ENCODE measurements at regions not wholly inside any gene's neighbourhood (a gene's known extent, or its start where the extent isn't known, plus 50 kb on each side); places are given as distances from the start of the nearest gene placed in this dataset.
"Not testable (repeated sequence)": the region's sequence is repeated elsewhere in the genome, so short reads cannot be mapped to it uniquely, and the experiment has no call there.

- no peak for DNase-seq
These were observed 111.6 kb downstream of the FAM53A start for GRCh38 chr4:1572521-1572920.

DNA sequence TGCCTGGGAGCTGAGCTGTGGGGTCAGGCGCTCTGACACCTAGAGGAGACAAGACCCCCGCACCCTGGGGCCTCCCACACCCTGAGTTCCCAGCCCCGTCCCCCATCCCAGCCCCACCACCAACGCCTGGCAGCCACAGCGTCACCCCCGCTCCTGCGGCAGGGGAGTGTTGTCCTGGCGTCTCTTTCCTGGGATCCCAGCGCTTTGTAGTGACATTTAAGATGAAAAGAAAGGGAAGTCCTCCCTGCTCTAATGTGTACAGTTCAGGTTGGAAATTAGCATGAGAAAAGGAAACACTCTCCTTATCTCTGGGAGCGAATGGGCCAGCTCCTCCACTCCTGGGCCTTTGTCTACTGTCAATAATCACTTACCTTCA lies 112.1 kb downstream of the FAM53A start:
- no peak for DNase-seq

DNA sequence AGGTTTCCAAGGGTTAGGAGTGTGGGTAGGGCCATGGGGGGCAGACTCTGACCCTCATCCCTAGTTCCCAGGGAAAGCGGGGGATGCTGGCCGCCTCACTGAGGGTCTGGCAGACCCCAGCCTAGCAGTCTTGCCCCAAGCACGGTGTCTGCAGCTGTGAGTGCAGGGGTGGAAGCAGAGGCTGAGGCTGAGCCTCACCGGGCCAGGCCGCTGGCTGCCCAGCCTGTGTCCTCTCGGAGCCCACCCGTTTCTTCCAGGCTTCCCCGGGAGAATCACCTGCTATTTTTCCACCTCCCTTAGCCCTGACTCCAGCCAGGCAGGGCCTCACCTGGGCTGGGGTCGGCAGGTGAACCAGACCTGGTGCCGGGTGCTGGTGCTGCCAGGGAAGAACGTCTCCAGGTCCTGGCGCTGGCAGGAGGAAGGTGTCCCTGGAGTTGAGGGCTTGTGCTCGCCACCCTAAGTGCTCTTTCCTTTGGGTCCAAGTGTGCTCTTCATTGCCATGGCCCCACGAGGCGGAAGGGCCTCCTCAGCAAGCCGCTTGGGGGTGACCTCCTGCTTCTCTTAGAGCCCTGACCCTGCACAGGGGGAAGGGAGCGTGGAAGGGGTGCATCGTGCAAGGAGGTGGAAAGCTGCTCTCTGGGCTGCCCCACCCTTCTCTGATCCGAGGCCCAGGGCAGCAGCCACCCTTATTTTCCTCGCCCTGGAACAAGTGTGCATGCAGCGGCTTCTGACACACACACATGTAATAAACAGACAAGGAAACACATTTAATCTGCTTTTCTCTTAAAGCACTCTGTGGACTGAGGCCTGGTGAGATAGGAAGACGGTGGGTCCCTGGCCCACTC lies 112.7 kb downstream of the FAM53A start:
- no peak for DNase-seq

- DNase-seq: no peak
These were observed 113.6 kb downstream of the FAM53A start for GRCh38 chr4:1570291-1571164.

GRCh38 chr4:1569461-1570151 lies 114.5 kb downstream of the FAM53A start:
- no peak for DNase-seq

DNA sequence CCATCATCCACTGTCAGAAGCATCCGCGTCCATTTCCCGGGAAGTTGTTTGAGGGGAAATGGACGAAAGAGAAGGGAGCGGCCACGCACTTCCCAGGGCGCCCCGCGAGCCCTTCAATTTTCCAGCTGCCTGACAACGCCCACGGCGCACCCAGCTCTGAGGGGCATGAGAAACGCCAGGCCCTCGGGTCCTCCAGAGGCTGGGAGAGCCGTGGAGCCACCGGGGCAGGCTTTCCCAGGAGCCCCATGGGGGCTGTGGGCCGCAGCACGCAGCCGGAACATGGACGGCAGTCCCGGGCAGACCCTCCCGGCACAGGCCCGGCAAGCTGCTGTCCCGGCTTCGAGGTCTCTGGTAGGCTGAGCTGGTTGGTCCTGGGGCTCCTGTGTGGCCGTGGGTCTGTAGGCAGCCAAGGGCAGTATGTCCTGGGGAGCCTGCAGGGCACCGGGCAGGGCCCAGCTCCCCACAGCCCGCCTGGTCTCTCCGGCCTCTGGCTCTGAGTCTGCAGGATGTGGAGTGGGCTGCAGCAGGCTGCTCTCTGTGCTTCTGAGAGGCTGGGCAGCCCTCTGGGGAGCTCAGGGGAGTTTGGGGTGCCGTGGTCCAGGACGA lies 115.2 kb downstream of the FAM53A start:
- DNase-seq: no peak

GRCh38 chr4:1567808-1568581 lies 116.1 kb downstream of the FAM53A start:
- no peak for DNase-seq

DNA sequence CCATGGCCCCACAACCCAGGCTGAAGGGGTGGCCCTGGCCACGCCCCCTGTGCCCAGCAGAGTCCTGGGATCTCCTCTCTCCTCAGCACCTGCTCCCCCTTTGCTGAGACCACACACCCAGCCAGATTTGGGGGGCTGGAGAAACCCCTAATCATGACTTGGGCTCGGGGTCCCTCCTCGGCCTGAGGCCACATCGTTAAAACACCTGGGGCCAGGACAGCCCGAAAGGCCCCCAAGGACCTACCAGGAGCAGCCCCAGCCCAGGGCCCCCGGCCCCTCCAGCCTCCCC lies 116.7 kb downstream of the FAM53A start:
- no peak for DNase-seq

DNA sequence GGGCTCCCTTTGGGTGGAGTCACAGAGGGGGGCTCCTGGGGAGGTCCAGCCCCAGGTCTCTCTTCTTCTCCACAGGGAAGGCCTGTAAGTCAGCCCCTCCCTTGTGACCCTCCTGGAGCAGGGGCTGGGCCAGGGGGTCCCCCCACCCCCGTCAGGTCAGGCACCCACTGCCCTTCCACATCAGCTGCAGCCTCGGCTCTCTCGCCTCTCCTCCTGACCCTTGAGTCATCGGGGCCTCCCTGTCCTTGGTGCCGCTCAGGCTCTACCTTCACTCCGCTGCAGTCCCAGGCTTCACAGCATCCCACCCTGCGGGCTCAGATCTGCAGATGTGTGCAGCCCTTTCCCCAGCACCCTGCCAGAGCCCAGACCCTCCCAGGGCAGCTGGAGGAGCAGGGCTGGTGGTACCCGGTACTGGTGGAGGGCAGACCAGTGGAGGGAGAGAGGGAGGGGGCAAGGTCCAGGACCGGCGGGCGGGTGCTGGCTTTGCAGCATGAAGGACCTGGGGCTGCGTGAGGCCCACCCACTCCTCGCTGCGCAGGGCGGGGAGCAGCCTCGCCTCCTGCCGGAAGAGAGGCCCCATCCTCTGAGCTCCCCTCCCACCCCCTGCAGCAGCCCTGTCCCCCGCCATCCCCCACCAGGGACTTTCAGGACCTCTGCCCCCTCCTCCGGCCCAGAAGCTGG lies 117.1 kb downstream of the FAM53A start:
- DNase-seq: no peak

DNA sequence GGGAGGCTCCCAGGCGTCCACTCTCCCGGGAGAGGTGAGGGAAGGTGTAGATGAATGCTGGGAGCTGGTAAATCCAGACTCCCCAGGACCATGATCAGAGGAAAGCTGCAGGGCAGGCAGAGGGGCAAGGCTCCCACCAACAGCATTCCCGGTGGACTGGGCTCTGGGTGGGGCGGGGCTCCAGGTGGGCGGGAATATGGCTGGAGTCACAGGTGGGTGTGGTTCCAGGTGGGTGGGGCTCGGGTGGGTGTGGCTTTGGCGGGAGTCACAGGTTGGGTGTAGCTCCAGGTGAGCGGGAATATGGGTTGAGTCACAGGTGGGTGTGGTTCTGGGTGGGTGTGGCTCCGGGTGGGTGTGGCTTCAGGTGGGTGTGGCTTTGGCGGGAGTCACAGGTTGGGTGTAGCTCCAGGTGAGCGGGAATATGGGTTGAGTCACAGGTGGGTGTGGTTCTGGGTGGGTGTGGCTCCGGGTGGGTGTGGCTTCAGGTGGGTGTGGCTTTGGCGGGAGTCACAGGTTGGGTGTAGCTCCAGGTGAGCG lies 117.7 kb downstream of the FAM53A start:
- not testable (repeated sequence) for DNase-seq

DNA sequence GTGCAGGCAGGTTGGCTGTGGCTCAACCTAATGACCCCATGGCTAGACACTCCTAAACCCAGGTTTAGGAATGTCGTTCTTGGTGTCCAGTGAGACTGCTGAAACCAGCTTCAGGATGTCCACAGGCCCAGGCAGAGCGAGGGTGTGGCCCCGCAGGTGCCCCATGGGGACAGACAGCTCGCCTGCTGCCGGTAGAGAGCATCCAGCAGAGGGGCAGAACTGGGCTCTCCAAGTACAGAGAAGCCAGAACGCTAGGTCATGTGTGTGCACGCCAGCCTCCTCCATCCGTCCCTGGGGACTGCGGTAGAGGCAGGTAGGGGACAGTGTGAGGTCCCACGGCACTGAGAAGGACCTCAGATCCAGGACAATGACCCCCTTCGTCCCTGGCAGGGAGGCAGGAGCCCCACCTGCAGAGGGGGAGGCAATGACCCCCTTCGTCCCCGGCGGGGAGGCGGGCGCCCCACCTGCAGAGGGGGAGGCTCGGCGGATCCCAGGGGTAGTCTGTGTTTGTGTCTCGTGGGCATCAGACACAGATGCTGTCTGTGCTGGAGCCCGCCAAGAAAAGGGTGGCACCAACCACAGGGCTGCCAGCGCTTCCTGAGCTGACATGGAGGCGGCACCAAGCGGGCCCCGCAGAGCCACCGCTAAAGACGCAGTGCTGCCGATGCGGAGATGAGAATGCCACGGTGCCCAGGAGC lies 118.4 kb downstream of the FAM53A start:
- peak; percentile 30 for DNase-seq

DNA sequence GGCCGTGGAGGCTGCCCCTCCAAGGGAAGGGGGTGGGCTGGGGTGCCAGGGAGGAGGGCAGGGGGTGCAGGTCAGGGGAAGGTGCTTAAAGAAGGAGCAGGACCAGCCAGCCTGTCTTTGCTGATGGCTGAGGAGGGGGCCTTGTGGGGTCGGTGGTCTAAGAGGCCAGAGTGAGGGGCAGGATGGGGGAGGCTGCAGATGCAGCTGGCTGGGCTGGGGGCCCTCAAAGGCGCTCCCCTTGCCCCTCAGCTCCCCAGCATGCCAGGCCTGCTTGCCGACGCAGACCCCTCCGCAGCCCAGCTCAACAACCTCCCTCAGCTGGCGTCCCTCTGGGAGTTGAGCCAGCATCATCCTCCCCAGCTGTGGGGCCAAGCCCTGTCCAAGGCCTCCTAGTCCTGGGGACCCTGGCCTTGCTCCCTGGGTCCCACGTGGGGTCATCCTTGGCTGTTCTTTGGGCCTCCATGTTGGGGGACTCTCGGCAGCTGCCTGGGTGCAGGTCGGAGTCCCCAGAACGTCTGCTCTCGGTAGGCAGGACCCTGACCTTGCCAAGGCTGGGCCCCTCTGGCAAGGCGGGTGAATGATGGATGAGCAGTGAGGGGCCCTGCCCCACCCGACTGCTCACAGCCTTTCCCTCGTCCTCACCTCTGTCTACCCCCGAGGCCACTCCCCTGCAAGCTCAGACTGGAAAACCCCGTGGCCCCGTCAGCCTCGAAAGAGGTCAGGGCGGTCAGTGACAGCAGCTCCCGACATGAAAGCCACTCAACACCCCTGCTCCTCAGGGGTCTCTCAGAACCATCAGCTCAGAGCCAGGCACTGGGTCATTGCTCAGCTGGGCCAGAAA lies 119.4 kb downstream of the FAM53A start:
- DNase-seq: no peak

GRCh38 chr4:1563768-1564485 lies 120.2 kb downstream of the FAM53A start:
- DNase-seq: no peak

GRCh38 chr4:1563241-1563640 lies 120.9 kb downstream of the FAM53A start:
- DNase-seq: no peak

GRCh38 chr4:1562771-1563170 lies 121.3 kb downstream of the FAM53A start:
- no peak for DNase-seq

DNA sequence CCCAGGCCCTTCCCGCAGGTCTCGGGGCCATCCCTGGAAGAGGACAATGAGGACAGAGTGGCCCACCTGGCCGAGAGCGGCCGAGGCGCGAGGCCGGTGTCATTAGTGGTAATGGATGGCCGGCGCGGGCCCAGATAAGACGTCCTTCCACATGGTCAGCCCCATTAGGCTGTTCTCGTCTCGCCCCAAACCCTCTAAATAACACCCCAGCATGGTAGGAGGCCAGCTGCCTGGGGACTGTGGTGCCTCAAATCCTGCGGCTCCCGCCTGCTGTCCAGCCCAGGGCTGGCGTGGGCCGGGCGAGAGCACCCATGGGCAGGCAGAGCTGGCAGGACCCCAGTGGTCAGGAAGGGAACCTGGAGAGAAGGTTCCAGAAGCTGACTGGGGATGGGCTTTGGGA lies 121.7 kb downstream of the FAM53A start:
- no peak for DNase-seq

DNA sequence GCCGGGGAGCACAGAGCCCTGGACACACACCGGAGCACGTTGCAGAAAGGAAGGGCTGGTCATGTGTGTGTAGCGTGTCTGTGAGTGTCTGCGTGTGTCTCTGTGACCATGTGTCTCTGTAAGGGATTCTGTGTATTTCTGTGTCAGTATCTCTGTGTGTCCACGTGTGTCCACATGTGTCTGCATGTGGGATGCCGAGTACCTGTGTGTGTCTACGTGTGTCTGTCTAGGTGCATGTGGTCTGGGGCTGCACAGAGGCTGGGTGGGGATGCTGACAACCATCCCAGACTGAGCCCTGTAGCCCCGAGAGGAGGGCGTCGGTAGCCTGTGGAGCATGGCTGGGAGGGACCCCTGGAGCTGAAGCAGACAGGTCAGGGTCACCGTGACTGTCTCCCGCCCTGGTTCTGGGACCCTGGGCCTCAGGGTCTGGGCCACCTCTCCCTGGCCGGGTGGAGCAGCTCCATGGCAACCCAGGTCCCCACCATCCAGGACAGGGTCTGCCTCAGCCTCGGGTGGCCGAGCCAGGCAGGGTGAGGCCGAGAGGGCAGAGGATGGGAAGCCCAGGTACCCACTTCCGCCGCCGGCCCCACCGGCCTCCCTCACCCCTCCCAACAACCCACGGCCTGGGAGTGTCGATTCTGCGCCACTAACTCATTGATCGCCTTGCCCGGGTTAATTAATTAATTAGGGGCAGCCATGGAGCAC lies 122.7 kb downstream of the FAM53A start:
- DNase-seq: no peak

GRCh38 chr4:1559896-1560650 lies 124.0 kb downstream of the FAM53A start:
- DNase-seq: no peak
